Spleen (tissue), 11 donors: ENCODE measurements at regions not wholly inside any gene's neighbourhood (a gene's known extent, or its start where the extent isn't known, plus 50 kb on each side); places are given as distances from the start of the nearest gene placed in this dataset.

Experiments used
- DNase-seq: peaks from one replicate; pipeline ENCODE4 v3.0.0-alpha.2; 2020
- H3K27ac ChIP-seq, 8 donors: fragments of 200-600 bp; sonication (generic) in 7 of 8; 1 replicate in 4 of 8; 2 replicates in 4 of 8; pipeline versions ENCODE4 v1.5.0 to v1.8.0; 2016 to 2021; ENCODE audit warnings: inconsistent platforms in 4 of 8, mild to moderate bottlenecking in 4 of 8, moderate library complexity in 1 of 8
- H3K27me3 ChIP-seq, 7 donors: fragments of 200-600 bp; sonication (generic) in 6 of 7; replicated peaks in 1 of 7; 1 replicate in 4 of 7; 2 replicates in 3 of 7; pipeline versions ENCODE4 v1.5.0 to v1.8.0; 2016 to 2021; ENCODE audit warnings: inconsistent platforms in 3 of 7, mild to moderate bottlenecking in 1 of 7
- H3K36me3 ChIP-seq, 6 donors: fragments of 200-600 bp; sonication (generic) in 5 of 6; 1 replicate in 4 of 6; 2 replicates in 2 of 6; pipeline versions ENCODE4 v1.5.0 to v1.8.0; 2016 to 2021; ENCODE audit warnings: inconsistent platforms in 2 of 6
- H3K4me1 ChIP-seq, 6 donors: fragments of 200-600 bp; sonication (generic) in 5 of 6; 1 replicate in 3 of 6; 2 replicates in 3 of 6; pipeline versions ENCODE4 v1.5.0 to v1.8.0; 2016 to 2021; ENCODE audit warnings: inconsistent platforms in 3 of 6
- H3K4me3 ChIP-seq, 8 donors: fragments of 200-600 bp; sonication (generic) in 7 of 8; 1 replicate in 4 of 8; 2 replicates in 4 of 8; pipeline versions ENCODE4 v1.5.0 to v1.8.0; 2016 to 2021; ENCODE audit warnings: inconsistent platforms in 4 of 8, mild to moderate bottlenecking in 4 of 8, moderate library complexity in 2 of 8
- H3K9me3 ChIP-seq, 8 donors: fragments of 200-600 bp; sonication (generic) in 7 of 8; 1 replicate in 4 of 8; 2 replicates in 4 of 8; pipeline versions ENCODE4 v1.5.0 to v1.8.0; 2016 to 2021; ENCODE audit warnings: inconsistent platforms in 4 of 8
- POLR2A ChIP-seq, 3 donors: fragments of 450-650 bp; IDR thresholded peaks; one replicate each; pipeline ENCODE4 v1.5.1; 2017; ENCODE audit warnings: antibody characterized with exemption in 3 of 3, mild to moderate bottlenecking in 1 of 3
- POLR2AphosphoS5 ChIP-seq, 3 donors: sonication (generic); formaldehyde crosslinking; IDR thresholded peaks; one replicate each; pipeline ENCODE4 v1.5.1; 2017; ENCODE audit warnings: antibody characterized with exemption in 3 of 3
- WGBS, 5 donors: extraction: QIAGEN DNeasy Blood & Tissue Kit in 3 of 5; methylation state at CpG; one replicate each; pipeline versions ENCODE4 v1.1.5 to v1.1.7; 2013 to 2018; 5-methylcytosine and 5-hydroxymethylcytosine counted together
- intact Hi-C: fragments of 100-400 bp; cut with DNase I; formaldehyde crosslinking; loops from one replicate; pipeline ENCODE4 v1.15.0; 2023; ENCODE audit warnings: low total_unique reads
- TF ChIP-seq, protein P1 (sequence below), 11 experiments: fragments of 200-600 bp in 7 of 11; fragments of 450-650 bp in 4 of 11; sonication (generic) in 4 of 11; IDR thresholded peaks in 8 of 11; conservative IDR thresholded peaks in 3 of 11; 1 replicate in 7 of 11; 2 replicates in 4 of 11; pipeline versions ENCODE4 v1.4.0 to v1.8.0; 2016 to 2021; ENCODE audit warnings: antibody characterized with exemption in 11 of 11, inconsistent platforms in 4 of 11, mild to moderate bottlenecking in 1 of 11
- donor health status: healthy with polysubstance abuse.
- donor health status: DM: no; HTN: no; CAD: no; lungs with moderate emphysema.
- donor health status: DM: no; HTN: no; CAD: no.
- donor health status: Bipolar disorder and iron deficiency.
- donor health status: healthy.
- donor health status: DM: no; HTN: no; CAD: no.
- donor health status: DM: yes; HTN: yes; CAD: no.

DNA sequence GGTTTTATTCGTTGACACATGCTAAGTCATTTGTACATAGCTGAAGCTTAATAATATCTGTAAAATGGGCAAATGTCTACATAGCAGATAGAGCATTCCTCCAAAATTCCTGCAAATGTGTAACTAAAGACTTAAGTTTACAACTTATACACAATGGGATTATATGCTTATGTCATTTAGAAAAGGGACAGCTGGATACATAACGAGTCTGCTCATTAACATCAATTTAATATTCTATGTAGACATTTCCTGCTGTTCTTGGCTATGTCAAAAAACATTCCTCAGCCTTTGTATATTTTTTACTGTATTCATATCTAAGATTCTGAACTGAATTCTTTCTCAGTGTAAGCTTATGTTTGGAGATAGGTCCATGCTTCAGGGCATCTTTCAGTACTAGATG lies 762.2 kb downstream of the NR2F2 start:
- WGBS, 5 donors: 68 to 82% (median 73%) methylated on average over 2 of the region's 2 CpGs
- Histone ChIP-seq H3K4me3 (no peak overlapping the region), H3K27ac (no peak overlapping the region), H3K36me3 (no peaks in the 10 kb centered on the region), H3K27me3 (no peaks in the 10 kb centered on the region), H3K9me3 (peaks cover 0 to 3% (median 0%) of the 10 kb centered on the region in 8 donors), H3K4me1 (no peaks in the 10 kb centered on the region)
- DNase-seq: no peak
- intact Hi-C loops: no loop called here
- TF ChIP-seq POLR2A (IDR thresholded peaks at IDR 0.05) (no peak), POLR2AphosphoS5 (IDR thresholded peaks at IDR 0.05) (no peak)
- TF ChIP-seq, protein P1, sequence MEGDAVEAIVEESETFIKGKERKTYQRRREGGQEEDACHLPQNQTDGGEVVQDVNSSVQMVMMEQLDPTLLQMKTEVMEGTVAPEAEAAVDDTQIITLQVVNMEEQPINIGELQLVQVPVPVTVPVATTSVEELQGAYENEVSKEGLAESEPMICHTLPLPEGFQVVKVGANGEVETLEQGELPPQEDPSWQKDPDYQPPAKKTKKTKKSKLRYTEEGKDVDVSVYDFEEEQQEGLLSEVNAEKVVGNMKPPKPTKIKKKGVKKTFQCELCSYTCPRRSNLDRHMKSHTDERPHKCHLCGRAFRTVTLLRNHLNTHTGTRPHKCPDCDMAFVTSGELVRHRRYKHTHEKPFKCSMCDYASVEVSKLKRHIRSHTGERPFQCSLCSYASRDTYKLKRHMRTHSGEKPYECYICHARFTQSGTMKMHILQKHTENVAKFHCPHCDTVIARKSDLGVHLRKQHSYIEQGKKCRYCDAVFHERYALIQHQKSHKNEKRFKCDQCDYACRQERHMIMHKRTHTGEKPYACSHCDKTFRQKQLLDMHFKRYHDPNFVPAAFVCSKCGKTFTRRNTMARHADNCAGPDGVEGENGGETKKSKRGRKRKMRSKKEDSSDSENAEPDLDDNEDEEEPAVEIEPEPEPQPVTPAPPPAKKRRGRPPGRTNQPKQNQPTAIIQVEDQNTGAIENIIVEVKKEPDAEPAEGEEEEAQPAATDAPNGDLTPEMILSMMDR (IDR thresholded peaks at IDR 0.05 in 8 of 11, conservative IDR thresholded peaks at IDR 0.05 in 3 of 11): no peak

DNA sequence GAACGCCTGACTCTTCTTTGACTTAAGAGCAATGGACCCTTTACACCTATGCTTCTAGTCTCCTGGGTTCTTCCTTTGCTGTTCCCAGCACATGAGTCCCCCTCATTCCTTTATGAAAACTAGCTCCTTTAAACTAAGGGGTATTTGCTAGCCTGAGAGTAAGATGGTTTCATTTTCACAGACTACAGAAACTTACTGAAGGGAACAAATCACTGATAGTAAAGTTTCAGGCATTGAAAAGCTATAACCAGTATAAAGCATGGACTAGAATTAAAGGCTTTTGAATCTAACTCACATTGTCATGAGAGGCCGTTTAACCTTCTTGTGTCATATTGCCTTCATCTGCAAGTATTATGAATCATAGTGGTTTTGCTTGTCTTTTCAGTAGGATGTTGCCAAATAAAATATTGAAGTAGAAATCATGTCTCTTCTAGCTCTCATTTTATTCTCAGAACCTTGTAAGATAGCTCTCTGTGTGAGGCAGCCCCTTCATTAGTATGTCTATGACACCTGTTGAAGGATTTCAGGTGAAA lies 765.9 kb downstream of the NR2F2 start:
- intact Hi-C loops: no loop called here
- TF ChIP-seq, protein P1 (IDR thresholded peaks at IDR 0.05 in 8 of 11, conservative IDR thresholded peaks at IDR 0.05 in 3 of 11): no peak
- no peak for TF ChIP-seq POLR2A (IDR thresholded peaks at IDR 0.05)
- no peak for TF ChIP-seq POLR2AphosphoS5 (IDR thresholded peaks at IDR 0.05)
- Histone ChIP-seq H3K4me1 (no peaks in the 10 kb centered on the region), H3K36me3 (no peaks in the 10 kb centered on the region), H3K27ac (no peak overlapping the region), H3K27me3 (no peaks in the 10 kb centered on the region), H3K9me3 (peaks cover 0 to 5% (median 0%) of the 10 kb centered on the region in 8 donors), H3K4me3 (no peak overlapping the region)
- WGBS, 5 donors: 34 to 63% (median 53%) methylated on average over 2 of the region's 2 CpGs
- no peak for DNase-seq

DNA sequence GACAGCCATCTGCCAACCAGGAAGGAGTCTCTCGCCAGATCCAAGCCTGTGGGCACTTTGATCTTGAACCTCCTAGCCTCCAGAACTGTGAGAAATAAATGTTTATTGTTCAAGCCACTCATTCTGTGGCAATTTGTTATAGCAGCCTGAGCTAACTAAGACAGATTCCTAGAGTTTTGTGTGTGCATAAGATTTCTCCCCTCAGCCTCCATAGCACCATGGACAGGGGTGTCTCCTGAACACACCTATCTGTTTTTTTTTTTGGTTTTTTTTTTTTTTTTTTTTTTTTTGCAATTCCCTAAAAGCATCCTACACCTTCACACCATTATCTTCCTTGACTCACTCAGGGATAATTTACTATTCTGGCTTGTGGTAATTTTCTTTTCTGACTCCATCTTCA lies 768.5 kb downstream of the NR2F2 start:
- Histone ChIP-seq H3K27me3 (no peaks in the 10 kb centered on the region), H3K36me3 (no peaks in the 10 kb centered on the region), H3K27ac (no peak overlapping the region), H3K4me3 (no peak overlapping the region), H3K9me3 (peaks cover 0 to 10% (median 3%) of the 10 kb centered on the region in 8 donors), H3K4me1 (no peaks in the 10 kb centered on the region)
- 64 to 91% (median 89%) methylated on average over 1 of the region's 1 CpG for WGBS, 5 donors
- TF ChIP-seq POLR2A (IDR thresholded peaks at IDR 0.05): no peak
- no peak for TF ChIP-seq POLR2AphosphoS5 (IDR thresholded peaks at IDR 0.05)
- TF ChIP-seq, protein P1 (IDR thresholded peaks at IDR 0.05 in 8 of 11, conservative IDR thresholded peaks at IDR 0.05 in 3 of 11): no peak
- no peak for DNase-seq
- intact Hi-C loops: no loop called here

DNA sequence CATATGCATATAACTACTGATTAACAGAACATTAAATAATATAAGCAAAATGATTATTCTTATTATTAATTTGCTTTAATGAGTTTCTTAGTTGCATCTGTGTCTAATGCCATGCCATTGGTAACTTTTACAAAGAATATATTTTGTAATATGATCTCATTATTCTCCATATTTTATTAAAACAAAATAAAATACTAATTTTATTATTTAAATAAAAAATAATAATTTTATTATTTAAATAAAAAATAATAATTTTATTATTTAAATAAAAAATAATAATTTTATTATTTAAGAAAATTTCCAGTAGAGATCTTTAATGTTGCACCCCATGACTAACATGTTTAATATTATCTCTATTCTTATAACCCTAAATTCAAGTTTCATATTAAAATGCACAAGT lies 771.1 kb downstream of the NR2F2 start:
- H3K27me3 ChIP-seq: no peaks in the 10 kb centered on the region
- TF ChIP-seq POLR2AphosphoS5 (IDR thresholded peaks at IDR 0.05): no peak
- TF ChIP-seq POLR2A (IDR thresholded peaks at IDR 0.05): no peak
- TF ChIP-seq, protein P1 (IDR thresholded peaks at IDR 0.05 in 8 of 11, conservative IDR thresholded peaks at IDR 0.05 in 3 of 11): no peak
- H3K27ac ChIP-seq: no peak overlapping the region
- no peaks in the 10 kb centered on the region for H3K36me3 ChIP-seq
- H3K4me3 ChIP-seq: no peak overlapping the region
- intact Hi-C loops: no loop called here
- peaks cover 0 to 18% (median 7%) of the 10 kb centered on the region in 8 donors for H3K9me3 ChIP-seq
- DNase-seq: no peak
- H3K4me1 ChIP-seq: no peaks in the 10 kb centered on the region
